Inflammatory macrophage treated with lipopolysaccharide for 1 hour (primary cell): ENCODE measurements at regions not wholly inside any gene's neighbourhood (a gene's known extent, or its start where the extent isn't known, plus 50 kb on each side); places are given as distances from the start of the nearest gene placed in this dataset.

Source experiments
- DNase-seq, 2 donors: peaks; one replicate each; pipeline ENCODE4 v3.0.0-alpha.2; 2020 to 2022

DNA sequence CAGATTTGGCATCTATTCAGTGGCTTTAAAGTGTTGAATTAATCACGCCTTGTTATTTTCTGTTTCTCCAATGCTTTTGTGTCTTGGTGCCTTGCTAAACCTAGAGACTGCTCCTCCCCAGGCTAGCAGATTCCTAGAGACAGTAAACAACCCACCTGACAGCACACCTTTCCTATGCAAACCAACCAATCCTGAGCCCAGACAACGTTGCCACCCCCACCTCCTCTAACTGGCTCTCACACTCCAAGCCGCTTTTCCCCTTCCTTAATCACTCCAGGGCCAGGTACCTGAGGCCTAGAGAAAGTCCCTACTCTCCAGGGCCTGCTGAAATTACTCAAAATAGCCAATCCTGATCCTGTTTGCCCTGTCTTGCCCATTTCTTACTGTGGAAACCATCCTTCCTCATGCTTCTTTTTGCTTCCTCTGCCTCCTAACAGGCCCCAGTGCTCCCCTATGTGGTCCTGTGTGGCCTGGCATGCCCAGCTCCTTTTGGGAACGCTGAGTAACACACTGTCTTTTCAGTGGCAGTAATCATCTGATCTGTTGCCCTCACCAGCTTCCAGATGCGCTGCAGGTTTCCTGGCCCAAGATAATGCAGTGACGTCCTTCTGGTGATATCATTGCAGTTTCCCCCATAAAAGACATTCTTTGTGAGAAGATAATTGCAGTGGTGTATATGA lies 53.4 kb downstream of the GAS1 start:
- no peak for DNase-seq

DNA sequence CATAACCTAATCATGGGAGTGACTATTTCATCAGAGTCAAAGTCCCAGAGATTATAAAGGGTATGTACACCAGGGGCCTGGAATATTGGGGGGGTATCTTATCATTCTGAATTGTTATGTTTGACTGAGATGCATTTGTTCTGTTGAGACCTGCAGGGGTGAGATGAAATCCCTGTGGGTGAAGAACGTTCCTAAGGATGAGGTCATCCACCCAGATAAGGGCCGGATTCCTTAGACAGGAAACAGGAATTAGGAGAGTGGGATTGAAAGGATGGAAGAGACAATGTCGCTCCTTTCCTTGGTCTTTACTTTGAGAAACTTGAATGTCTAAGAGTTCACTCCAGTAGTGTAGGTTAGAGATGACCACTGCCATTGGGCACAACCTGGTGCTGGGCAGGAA lies 54.7 kb downstream of the GAS1 start:
- DNase-seq, result no peak

DNA sequence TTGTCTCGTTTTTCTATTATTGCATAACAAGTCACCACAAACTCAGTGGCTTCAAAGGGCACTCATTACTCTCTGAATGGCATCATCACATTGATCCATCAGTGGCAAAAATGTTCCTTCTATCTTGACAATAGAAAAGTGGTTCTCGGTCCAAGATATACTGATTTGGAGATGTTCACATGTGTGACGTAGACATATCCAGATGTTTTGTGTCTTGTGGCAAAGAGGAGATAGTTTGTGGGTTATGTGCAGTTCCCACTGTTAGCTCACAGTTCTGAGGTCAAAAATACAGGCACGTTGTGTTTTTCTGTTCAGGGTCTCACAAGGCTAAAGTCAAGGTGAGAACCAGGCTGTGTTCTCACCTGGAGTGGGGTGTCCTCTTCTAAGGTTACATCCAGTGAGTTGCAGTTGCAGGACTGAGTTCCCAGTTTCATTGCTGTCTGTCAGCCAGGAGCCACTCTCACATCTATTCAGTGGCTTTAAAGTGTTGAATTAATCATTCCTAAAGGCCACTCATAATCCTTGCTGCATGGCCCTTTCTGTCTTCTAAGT lies 55.3 kb downstream of the GAS1 start:
- DNase-seq, result no peak

DNA sequence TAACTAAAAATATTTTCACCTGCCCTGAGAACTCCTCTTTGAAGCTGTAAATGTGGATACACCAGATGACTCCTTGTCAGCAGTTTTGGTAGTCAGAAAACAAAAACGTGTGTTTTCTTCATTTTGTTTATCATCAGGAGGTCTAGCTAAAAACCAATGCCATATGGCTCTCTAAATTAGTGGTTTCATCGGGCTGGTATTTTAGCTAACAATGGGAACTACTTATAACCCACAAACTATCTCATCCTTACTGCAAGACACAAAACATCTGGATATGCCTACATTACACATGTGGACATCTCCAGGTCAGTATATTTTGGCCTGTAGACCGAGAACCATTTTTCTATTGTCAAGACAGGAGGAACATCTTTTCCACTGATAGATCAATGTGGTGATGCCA lies 56.2 kb downstream of the GAS1 start:
- no peak for DNase-seq

DNA sequence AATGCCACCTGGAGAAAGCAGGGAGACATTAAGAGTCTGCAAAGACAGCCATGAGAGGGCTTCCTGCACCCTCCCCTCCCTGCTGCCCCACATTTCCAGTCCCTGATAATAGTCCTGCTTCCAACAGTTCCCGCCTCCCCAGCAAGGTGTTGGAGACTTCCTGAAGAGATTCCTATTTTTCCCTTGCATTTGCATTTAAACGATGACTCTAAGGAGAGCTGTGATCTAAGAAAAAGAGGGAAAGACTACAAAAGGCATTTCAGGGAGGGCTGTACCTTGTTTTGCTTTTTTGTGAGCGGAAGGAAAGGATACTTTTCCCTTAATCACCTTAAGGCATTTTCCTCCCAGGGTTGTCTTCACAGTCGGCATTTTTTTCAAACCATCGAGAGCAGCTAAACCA lies 62.1 kb downstream of the GAS1 start:
- DNase-seq, result no peak

DNA sequence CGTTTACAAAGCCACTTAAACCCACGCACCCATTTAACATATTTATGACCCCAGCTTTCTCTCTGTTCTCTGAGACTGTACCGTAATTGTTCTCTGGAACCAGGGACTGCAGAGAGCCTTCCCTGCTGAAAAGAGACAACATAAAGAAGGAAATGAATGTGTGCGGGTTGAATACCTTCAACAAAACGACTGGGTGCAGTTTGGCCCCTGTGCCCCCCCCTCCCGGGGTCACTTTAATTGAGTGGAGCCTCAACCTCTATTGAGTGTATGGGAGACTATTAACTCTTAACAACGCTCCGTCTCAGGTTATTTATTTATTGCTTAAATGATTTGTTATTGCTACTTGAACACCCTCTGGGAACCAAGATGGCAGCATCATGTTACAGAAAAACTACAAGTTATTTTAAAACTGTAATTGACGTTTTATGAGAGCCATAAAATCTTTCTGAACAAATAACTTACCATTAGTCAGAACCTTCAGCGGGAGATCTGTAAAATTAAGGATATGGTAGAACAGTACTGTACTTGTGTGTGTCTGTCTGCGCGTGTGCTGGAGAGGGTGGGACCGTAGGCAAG lies 70.6 kb downstream of the GAS1 start:
- DNase-seq, result no peak

DNA sequence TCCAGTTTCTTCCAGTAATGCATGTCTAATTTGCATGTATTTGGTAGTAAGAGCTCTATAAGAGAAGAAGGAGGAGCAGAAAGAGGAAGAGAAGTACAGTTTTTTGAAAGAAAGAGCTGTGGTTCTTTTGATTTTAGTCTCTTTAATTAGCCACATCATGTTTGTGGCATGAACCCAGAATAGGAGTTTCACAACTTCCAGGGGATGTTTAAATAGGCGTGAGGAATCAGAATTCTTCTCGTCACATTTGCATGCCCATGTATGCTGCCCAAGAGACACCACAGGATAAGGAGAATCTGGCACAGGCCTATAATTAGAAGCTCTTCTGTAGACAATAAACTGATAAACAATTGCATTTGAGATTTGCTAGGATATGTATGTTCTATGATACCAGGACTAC lies 78.7 kb downstream of the GAS1 start:
- DNase-seq, result no peak

DNA sequence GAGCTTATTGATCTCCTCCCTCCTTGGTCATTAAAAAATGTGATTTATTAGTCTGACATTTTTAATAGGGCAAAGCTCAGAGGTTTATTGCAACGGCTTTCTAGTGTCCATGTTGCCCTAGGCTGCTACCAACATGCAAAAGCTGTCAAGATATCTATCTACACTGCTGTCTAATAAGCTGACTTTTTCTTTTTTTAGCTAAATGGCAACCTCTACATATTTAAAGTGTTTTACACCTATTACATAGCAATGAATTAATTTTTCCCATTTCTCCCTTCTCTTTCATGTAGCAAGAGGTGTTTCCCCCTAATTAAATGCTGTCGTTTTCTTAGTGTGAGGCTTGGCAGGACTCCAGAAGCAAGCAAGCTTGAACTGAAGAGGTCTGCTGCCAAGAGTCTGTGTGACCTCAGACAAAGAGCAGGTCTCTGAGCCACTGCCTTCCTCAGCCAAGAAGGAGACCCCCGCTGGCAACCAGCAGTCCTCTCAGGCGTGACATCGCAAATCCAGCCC lies 79.4 kb downstream of the GAS1 start:
- DNase-seq, result no peak

DNA sequence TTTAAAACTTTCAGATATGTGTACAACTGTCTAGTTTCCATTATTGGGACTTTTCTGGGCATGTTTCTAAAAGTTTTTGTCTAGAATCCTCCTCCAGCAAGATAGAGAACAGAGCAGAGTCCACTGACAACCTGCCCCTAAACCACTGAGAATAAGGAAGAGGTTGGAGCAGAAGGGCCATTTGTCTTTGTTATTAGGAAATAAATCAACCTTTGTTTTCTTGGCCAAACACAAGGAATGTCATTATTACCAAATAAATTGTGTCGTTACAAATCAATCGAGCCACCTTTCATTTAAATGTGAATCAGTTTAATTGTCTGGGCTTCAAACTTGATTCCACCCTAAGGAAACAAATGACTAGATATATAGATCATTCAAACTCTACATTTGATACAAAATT lies 81.4 kb downstream of the GAS1 start:
- DNase-seq, result no peak

DNA sequence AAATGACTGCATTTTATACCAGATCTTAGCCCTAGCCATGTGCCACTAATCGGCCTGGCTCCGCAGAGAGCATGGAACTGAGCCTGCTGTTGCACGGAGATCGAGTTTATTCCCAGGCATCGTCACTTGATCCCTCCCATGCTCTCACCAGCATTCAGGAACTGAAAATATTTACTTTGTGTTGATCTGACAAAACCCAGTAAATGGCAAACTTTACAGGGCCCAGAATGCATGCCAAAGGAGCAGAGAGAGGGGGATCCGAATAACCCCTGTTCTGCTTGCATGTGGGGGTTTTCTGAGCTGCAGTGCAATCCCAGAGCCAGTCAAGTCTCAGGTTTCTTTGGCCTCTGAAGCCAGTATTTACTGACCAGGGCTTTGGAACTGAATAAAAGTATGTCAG lies 87.3 kb downstream of the GAS1 start:
- no peak for DNase-seq

DNA sequence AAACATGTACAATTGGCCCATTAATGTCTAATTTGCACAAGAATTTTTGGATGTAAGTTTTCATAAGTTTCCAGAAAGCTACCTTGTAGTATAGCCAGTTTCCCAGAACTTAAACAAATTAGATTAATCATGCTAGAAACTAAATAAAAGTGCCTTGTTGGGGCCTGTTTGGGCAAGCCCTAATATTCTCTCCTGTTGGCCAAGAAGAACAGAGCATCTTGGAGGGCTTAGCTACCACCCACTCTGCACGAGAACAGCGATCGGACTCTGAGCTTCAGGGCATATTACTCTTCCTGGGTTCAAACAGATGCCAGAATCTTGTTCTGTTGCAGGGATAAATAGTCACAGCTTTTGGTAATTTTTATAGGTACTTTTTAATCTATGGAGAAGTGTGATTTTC lies 88.2 kb downstream of the GAS1 start:
- no peak for DNase-seq

DNA sequence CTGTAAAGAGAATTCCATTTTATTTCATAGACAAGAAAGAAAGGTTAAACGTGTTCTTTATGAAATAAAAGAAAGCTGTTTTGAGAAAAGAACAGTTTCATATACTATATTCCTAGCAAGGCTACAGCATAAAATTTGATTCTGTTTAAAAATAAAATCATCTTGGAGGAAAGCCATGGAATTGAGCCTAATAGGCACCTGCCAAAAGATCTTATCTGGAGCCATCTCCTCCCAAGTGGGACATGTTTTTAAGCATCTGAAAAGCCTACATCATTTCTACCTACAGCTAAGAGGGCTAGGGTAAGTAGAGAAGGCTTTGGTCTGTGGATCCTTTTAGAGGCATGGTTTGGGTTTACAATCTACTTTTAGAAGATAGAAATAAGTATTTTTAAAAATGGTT lies 89.3 kb downstream of the GAS1 start:
- no peak for DNase-seq

DNA sequence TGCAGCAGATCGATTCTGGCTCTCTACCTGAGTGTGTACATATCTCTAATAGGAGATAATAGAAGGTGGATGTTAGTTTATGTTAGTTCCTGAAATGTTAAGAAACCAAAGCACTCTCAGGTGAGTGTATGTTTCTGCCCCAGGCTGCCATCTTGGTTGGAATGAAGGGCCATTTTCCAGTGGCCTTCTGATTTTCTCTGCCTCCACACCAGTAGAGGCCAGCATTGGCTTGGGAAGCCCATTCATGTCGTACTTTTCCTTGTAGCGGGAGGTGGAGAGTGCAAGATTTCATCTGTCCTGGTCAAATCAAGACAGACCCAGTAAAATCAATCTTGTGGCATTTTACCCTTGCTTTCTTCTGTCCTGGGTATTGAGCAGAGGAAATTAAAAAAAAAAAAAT lies 91.0 kb downstream of the GAS1 start:
- no peak for DNase-seq

DNA sequence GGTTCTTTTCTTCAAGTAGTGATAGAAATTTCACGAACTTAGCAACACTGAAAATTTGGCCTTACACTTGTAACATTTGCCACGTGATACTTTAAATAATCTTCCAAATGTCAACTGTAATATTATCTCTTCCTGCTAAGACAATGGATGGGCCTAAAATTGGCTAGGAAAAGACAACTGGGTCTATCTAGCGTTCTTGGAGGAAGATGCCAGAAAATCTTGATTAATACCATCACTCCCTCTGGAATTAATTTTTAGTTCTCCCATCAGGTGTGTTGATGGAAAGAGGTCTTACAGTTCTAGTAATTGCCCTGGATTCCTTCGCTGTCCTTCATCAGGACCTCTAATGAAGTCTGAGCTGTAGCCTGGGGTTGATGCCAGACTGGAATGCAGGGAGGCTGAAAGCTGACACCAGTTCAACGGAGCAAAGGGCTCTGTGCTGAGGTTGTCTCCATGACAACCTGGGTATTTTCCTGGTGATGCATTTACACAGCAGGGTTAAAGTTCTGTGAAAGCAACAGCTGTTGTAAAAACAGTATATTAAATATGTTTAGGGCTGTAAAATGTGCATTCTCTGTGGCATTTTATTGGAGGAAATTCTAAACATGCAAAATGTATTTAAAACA lies 92.3 kb downstream of the GAS1 start:
- DNase-seq, result no peak

DNA sequence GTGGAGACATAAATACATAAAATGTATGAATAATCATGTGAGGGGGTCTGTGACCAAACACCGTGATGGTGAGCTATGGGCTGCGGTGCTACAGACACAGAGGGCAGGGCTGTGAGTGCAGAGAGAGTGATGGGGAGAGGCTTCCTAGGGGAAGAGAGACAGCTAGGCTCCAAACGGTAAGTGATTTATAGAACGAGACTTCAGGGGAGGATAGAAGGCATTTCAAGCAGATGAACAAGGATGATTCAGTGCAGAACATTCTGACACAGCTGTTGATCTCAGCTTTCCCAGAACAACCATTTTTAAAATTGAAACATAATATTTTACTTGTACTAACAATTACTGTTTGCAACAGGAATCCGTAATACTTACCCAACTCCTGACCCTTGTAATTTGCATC lies 100.7 kb downstream of the GAS1 start:
- DNase-seq, result no peak

DNA sequence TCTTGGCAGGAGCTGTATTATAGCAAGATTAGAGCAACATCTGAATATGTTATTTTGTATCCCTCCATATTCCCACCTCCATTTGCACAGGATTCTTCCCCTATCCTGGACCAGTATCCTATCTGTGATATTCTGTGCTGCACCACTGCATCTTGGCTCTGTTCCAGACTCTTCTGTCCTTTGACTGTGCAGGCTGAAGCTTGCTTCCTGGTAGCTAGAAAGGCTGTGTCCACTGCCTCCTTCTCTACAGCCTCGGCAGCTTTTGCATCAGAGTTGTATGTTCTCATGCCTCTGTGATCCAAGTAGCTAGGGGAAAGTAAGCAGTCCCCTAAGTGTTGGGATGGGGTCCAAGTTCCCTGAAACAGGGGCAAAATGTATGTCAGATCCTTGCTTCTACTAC lies 104.1 kb downstream of the GAS1 start:
- DNase-seq, result no peak

DNA sequence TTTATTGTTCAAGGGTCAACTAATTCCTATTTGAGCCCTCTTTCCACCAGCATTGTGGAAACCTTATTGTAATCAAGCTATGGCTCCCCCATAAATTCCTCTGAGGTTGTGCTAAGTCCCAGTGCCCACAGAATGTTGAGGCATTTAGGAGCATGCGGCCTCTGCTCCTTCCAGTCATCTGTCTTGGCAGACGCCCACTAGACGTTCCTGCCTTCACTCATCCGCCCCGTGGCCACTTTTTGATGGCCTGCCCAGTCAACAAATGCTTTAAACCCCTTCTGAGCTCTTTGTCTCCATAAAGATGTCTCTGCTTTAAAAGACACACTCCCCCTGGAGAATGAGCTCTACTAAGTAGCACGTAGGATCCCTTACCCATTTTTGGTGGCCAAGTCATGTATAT lies 104.7 kb downstream of the GAS1 start:
- DNase-seq, result no peak

DNA sequence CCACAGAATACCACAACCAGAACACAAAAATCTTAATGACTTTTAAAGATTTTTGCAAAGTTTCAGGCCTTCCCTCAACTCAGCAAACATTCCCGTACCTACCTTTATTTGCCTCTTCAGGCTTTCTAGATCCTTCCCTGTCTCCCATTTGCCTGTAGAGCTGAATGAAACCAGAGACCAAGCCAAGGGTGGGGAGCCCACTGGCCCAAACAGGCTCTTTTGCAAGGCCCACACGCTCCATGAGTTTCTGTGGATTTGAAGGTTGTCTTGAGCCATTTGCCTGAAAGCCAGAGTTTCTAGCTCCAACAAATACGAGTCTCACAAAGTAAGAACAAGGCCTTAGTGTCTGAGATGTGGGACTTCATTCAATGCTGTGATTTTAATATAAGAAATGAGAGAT lies 107.8 kb downstream of the GAS1 start:
- no peak for DNase-seq

DNA sequence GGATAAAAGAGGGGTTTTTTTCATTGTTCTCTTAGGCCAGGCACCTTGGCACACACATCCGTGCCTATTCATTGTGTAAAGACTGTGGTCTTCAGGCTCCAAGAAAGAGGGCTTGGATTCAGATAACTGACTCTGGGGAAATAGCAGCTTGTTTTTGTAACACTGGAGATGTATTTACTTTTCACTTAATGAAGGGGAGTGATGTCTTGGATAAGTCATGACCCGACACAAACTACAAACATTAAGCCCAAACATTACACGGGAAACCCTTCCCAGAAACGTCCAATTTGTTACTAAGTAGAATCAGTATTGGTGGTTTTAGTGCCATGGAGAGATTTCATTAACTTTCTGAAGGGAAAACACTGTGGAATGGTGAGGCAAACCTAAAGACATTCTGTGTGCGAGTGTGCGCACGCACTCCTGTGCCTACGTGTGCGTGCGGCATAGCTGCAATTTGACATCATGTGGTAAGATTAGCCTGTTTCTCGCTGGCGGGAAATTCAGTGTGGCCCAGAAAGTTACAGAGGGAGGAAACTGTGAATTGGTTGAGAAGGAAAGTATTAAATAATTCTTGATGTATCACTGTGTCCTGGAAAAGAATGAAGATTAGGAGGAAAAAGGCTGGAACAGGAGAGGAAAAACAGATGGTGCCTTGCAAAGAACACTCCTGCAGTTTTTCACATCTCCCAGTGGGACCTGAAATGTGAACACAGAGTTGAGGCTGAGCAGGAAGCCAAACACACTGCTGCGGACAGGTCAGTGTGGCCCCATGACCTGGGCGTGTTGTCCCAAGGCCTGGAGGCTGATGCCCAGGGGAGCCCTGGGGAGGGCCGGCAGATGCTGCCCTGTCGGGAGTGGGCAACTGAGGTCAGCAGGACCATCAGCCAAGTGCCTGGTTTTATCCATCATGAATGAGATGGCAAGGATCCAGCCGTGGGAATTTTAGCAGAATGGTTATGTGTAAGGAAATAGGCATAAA lies 108.5 kb downstream of the GAS1 start:
- DNase-seq, result no peak

DNA sequence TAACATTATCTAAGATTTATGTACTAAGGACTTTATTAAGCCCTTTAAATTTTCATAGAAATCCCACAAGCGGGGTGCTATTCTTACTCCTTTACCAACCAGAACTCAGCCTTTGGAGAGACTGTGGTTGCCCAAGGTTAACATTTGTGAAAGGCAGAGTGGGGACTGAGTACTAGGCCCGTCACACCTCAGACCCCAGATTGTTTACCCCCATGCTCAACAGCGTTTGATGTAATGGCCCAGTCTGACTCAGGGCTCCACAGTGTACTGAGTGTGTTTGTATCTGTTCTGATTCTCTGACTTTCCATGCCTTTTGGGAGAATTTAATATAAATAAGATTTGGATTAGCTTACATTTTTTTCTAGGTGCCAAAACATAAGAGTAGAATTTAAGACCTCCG lies 110.0 kb downstream of the GAS1 start:
- DNase-seq, result no peak

DNA sequence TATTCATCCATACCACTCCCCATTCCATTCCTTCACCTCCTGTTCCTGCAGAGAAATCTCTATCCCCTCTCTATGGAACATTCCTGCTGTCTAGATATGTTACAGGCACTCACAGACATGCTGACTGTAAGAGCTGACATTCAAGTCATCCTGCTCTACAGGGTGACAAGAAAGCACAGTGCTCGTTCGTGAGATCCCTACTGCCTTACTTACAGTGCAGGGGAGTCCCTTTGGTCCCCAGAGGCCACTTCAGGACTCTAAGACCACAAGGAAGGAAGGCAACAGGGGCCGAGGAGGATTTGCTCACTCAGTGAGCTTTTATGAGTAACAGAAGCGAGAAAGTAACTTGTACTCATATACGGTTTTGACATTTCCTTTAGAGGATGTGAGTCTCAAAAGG lies 110.5 kb downstream of the GAS1 start:
- no peak for DNase-seq

DNA sequence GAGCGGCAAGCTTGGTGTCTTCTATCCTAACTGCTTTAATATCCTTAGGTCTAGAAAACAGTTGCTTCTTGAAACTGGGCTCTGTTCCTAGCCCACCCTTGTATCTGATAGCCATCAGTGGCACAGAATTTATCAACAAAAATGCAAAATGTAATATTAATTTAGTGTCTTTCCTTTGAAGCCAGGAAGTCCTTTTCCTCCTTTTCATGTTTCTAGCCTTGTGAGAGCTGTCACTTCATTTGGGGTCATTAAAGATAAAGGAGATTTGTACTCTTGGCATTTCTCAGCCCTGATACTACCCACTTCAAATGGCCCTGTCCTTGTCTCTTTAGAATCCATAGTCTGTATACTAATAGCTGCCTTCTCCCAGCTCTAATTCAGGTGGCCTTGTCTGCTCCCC lies 111.0 kb downstream of the GAS1 start:
- DNase-seq, result no peak

DNA sequence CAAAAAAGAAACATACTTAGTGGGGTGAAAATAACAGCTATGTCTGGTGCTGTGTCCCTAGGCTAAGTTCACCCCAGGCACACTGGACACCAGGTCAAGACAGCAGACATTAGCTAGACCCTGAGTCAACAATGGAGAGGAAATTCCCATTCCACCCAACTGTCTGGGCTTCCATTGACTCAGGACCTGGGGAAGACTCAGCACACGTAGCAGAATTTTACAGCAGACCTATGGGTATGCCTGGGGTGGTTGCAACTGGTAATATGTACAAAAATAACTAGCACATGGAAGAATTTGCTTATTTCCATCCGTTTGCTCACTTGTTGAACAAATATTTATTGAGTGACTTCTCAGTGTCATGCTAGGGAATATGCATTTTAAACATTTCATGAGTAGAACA lies 117.0 kb downstream of the GAS1 start:
- no peak for DNase-seq
